Right lobe of liver (tissue), 4 donors: ENCODE measurements at regions not wholly inside any gene's neighbourhood (a gene's known extent, or its start where the extent isn't known, plus 50 kb on each side); places are given as distances from the start of the nearest gene placed in this dataset.

ENCODE experiments used
- POLR2A ChIP-seq: fragments of 450-650 bp; IDR thresholded peaks from one replicate; pipeline ENCODE4 v1.6.1; 2017; ENCODE audit warnings: antibody characterized with exemption, mild to moderate bottlenecking
- TF ChIP-seq, protein P1 (sequence below), 4 donors: fragments of 200-600 bp in 3 of 4; fragments of 450-650 bp in 1 of 4; IDR thresholded peaks; one replicate each; pipeline versions ENCODE4 v1.5.1 to v1.8.0; 2016 to 2022; ENCODE audit warnings: antibody characterized with exemption in 4 of 4, mild to moderate bottlenecking in 2 of 4
- donor health status: DM: no; HTN: no; CAD: no.
- donor health status: DM: no; HTN: no; CAD: no.
- donor health status: DM: no; HTN: yes; CAD: no.

DNA sequence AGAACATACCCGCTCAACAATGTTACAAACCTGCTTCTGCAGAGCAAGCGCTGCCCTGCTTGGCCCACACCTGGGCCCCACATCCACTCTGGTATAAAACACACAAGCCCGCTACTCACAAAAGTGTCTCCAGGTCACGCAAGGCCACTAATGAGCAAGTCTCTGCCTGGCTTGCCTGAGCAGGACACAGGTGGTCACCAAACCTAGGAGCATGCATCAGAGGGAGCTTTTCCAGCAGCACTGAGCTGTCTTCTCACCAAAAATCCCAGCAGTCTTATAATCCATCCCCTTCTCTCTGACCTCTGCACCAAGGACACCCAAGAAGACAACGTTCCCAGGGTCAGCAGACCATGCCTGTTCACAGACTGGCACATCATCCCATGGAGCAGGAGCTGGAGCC lies 100.8 kb downstream of the DLL1 start:
- TF ChIP-seq, protein P1, sequence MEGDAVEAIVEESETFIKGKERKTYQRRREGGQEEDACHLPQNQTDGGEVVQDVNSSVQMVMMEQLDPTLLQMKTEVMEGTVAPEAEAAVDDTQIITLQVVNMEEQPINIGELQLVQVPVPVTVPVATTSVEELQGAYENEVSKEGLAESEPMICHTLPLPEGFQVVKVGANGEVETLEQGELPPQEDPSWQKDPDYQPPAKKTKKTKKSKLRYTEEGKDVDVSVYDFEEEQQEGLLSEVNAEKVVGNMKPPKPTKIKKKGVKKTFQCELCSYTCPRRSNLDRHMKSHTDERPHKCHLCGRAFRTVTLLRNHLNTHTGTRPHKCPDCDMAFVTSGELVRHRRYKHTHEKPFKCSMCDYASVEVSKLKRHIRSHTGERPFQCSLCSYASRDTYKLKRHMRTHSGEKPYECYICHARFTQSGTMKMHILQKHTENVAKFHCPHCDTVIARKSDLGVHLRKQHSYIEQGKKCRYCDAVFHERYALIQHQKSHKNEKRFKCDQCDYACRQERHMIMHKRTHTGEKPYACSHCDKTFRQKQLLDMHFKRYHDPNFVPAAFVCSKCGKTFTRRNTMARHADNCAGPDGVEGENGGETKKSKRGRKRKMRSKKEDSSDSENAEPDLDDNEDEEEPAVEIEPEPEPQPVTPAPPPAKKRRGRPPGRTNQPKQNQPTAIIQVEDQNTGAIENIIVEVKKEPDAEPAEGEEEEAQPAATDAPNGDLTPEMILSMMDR (IDR thresholded peaks at IDR 0.05): no peak
- no peak for TF ChIP-seq POLR2A
